Fibroblast of upper back skin (primary cell): ENCODE measurements at regions not wholly inside any gene's neighbourhood (a gene's known extent, or its start where the extent isn't known, plus 50 kb on each side); places are given as distances from the start of the nearest gene placed in this dataset.
"Not testable (repeated sequence)": the region's sequence is repeated elsewhere in the genome, so short reads cannot be mapped to it uniquely, and the experiment has no call there.

Experiments
- DNase-seq: peaks from one replicate; pipeline ENCODE4 v3.0.0-alpha.2; 2013

GRCh38 chr11:119586181-119586580 lies 142.8 kb downstream of the NECTIN1 start:
- DNase-seq: no peak

DNA sequence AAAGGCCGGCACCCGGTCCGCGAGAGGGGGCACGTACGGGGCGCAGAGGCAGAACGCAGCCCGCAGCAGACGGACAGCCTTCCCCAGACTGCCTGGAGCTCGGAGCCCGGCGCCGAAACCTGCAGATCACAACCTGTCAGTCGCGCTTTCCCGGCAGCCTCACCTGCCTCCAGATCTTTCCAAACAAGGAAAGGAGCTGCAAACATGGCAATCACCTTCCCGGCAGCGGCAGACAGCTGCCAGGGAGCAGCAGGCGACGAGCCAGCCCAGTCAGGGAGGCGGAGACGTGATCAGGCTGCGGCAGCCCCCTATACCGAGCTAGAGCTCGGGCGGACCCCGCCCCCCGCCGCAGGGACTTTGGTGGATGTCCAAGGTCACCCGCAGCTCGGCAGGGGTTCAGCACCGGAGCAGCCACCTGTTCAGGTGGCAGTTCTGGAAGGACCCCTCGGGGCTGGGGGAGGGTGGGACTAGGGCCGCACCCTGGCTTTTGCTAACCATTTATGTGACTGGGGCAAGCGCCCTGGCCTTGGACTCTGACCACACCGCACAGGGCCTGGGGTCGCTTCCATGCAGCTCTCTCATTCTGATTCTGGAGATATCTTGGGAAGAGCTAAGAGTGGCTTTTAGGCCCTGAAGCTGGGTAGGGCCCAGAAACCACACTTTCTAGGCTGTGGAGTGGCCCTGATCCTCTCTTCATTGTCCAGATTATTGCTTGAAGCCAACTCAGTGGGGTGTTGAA lies 143.8 kb downstream of the NECTIN1 start:
- DNase-seq: no peak

DNA sequence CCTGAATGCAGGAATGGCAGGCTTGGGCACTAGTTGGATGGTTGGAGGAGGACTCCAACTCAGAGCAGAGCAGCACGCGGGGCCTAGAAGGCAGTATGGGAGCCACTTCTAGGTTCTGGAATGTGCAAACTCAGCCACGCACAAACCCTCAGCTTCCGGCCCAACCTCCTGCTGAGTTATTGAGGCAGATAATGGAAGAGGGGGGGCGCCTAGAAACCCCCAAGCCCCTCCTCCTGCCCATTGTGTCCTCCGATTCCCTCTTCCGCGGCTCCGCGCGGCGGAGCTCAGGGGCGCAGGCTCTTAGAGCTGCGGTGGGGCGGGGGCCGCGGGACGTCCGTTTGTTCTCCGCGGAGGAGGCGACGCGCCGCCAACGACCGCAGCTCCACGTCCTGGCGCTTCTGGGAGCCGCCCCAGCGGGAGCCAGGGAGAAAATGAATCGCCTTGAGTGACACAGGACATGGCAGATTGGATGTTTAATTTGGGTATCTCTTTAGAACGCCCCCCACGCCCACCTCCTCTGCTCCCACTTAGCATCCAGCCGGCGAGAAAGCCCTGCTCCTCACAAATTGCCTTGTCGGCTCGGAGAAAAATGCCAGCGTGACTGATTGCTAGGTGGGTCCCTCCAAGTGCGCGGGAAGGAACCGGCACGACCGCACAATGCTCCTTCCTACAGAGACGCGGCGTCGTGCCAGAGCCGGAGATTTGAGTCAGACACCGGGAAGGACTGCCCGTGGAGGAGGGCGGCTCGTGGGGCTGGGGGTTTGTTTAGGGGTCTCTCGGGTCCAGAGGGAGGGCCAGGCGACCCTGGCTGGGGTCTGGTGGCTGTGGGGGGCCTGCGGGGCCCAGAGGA lies 144.6 kb downstream of the NECTIN1 start:
- DNase-seq: peak; percentile 91

DNA sequence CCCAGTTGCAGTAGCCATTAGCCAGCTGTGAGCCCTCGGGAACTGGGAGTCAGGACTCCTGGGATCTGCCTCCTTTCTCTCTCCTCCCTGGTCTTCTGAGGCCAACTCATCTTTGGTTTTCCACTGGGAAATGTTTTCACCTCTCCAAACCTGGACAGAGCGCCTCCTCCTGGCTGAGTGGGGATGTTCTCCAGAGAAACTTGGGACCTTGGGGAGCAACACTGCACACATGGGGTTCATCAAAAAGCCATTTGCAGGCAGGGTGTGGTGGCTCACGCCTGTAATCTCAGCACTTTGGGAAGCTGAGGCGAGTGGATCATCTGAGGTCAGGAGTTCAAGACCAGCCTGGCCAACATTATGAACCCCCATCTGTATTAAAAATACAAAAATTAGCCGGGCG lies 145.4 kb downstream of the NECTIN1 start:
- DNase-seq: no peak

- not testable (repeated sequence) for DNase-seq
These were observed 147.6 kb downstream of the NECTIN1 start for GRCh38 chr11:119581396-119581795.

GRCh38 chr11:119580751-119581150 lies 148.2 kb downstream of the NECTIN1 start:
- no peak for DNase-seq

GRCh38 chr11:119580081-119580480 lies 148.9 kb downstream of the NECTIN1 start:
- no peak for DNase-seq

DNA sequence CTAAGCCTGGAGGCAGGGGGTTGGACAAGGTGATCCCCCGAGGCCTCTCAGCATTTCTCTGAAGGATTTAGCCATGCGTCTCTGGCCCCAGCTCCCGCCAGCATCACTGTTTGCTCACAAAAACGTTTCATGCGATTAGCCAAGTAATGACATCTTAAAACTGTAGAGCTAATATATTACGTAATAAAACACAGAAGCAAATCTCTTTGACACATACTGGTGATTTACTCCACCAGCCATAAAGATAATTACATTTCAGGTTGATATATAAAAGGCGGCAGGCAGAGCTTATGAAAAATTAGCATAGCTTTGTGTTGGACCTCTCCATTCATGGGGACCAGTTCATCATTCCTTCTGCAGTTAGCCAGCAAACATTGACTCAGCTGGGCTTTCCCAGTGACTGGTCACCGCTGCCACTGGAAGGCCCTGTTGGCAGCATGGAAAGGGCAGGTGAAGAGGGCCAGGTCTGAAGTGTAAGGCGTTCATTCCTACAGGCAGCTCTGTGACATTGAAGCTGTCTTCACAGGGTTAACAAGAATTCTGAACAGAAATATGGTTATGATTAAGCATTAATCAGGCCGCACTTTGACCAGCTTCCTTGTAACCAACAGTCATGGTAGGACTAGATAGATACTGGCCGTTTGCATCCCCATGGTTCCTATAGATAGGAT lies 150.3 kb downstream of the NECTIN1 start:
- DNase-seq: no peak

DNA sequence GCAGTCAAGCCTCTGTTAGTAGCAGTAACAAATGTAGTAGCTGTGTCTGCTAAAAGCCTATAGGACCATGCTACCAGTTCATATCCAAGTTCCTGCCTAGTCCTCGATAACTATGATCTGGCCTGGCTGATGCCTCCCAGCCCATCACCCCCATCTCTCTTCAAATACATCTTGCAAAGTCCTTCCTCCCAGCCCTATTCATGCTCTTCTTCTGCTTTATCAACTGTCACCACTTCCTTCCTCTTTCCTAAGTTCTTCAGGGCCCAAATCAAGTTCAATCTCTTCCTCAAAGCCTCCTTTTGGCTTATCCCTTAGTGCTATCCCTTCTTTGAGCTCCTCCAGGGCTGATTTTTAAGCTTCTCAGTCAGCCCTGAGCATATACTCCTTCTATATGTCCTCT lies 150.9 kb upstream of the THY1 start:
- DNase-seq: no peak

- DNase-seq: no peak
These were observed 149.8 kb upstream of the THY1 start for GRCh38 chr11:119572481-119573424.

- no peak for DNase-seq
These were observed 148.3 kb upstream of the THY1 start for GRCh38 chr11:119571311-119571710.

DNA sequence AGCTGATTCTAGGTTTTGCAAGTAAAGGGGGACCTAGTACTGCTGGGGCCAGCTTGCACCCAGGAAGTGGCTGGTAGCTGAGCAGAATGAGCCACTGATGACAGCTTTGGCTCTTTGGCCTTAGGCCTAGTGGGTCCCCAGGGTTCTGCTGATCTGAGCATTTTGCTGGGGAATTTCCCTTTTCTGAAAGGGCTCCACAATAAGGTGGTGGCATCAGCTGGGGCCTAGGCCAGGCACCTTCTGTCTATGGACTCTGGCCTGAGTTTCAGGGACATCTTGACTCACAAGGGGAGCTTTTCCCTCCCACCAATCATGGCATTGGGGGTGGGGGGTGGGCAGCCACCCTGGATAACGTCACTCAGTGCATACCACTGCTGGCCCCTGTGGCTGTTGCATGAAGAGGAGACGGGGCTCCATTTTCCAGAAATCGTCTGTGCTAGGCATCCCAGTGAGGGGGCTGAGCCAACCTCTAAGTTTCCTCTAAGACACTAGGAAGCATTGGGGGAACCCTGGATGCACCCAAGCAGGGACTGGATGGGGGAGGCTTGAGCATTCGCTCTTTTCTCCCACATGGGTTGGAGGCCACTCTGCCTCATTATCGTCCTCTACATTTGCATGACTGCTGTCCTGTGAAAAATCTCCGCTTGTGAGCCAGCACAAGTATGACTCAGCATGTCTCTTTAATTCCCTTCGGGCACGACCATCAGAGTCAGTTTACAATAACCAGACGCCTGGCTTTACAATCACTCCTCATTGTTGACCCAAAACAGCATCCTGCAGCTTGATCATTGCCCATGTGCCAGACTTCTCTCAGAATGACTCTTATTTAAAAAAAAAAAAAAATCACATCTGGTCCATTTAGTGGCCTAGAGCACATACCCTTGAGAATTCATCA lies 145.0 kb upstream of the THY1 start:
- DNase-seq: peak; percentile 76

GRCh38 chr11:119566319-119566718 lies 143.3 kb upstream of the THY1 start:
- DNase-seq: no peak

DNA sequence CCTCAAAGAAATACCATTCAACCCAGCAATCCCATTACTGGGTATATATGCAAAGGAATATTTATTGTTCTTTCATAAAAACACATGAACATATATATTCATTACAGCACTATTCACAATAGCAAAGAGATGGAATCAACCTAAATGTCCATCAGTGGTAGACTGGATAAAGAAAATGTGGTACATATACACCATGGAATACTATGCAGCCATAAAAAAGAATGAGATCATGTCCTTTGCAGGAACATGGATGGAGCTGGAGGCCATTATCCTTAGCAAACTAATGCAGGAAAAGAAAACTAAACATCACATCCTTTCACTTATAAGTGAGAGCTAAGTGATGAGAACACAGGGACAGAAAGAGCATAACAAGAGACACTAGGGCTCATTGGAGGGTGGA lies 142.7 kb upstream of the THY1 start:
- not testable (repeated sequence) for DNase-seq

DNA sequence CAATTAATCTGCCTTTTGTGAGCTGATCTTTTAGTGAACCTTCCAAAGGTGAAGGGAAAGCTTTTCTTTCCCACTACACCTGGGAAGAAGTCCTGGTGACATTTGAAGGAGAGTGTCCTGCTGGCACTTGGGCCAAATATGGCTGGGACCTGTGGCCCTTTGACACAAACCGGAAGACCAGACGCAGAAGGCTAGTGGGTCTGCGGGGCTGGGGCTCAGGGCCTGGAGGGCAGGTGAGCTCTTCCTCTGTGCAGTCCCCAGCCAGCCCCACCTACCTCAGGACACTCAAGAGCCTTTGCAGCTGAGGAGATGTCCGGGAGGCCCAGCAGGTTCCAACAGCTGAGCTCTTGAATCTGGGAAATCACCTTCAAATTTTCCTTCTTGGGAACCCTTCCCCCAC lies 138.0 kb upstream of the THY1 start:
- no peak for DNase-seq

DNA sequence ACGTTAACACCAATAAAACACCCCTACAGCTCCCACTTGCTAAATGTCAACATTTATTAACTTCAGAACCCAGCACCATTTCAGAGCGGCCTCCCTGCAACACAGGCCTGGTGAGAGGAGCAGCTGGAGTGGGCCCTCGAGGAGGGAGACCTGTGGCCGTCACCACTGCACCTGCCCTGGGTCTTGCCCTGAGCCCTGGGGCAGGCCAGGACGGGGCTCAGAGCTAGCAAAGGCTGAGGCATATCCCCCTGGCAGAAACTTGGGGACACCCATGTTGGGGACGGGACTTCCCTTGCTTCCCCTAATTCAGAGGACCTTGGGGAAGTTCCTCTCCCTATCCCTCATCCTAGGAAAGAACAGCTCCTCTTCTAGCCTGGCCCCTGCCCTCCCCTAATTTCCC lies 137.3 kb upstream of the THY1 start:
- DNase-seq: no peak

DNA sequence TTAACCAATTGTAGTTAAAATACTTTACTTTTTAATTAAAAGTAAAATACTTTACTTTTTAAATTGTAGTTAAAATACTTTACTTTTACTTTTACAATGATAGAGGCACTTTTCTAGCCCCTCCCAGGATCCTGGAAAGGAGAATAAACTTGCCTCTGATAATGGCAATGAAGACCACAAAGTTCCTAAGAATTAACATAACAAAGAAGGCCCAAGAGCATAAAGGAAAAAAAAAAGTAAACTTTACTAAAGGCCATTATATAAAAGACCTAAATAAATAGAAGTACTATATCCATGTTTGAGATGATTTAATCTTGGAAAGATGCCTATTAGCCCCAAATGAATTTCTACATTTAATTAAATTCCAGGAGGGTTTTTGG lies 129.1 kb upstream of the THY1 start:
- no peak for DNase-seq

GRCh38 chr11:119551420-119552105 lies 128.6 kb upstream of the THY1 start:
- peak; percentile 19 for DNase-seq

- no peak for DNase-seq
These were observed 127.2 kb upstream of the THY1 start for GRCh38 chr11:119550053-119550752.

DNA sequence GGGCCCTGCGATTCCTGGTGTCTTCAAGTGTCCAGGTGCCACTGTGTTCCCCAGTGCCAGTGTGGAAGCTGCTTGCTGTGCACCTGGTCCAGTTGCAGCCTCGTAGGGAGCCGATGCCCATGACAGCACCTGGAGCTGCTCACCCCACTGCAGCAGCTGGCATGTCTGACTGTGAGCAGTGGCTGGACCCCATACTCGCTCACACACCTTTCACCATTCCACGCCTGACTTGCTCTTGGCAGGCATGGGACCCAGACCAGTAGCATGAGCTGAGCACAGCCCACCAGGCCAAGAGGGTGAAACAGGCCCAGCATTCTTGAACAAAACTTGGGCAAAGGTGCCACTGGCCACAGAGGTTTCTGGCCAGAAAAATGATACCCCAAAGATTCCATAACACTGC lies 124.5 kb upstream of the THY1 start:
- DNase-seq: no peak
